ENCODE measurements at regions not wholly inside any gene's neighbourhood (a gene's known extent, or its start where the extent isn't known, plus 50 kb on each side); places are given as distances from the start of the nearest gene placed in this dataset.

- Mint-ChIP-seq H3K4me1 (peaks cover 15 to 24% of the 10 kb centered on the region in 2 experiments), H3K27me3 (ENCODE audit: low read depth) (no peaks in the 10 kb centered on the region), H3K27ac (no peak overlapping the region; a peak in 1 of 7 replicates), H3K4me3 (no peak overlapping the region), H3K9me3 (no peaks in the 10 kb centered on the region), H3K36me3 (ENCODE audit: insufficient read depth in 1 of 3, low read depth in 3 of 3) (no peaks in the 10 kb centered on the region)
- Histone ChIP-seq H3T11ph (ENCODE audit: low read length) (no peak overlapping the region), H4K20me1 (ENCODE audit: control insufficient read depth, insufficient read depth, insufficient read length) (no peaks in the 10 kb centered on the region), H4K91ac (ENCODE audit: insufficient read length, low read depth, low read length) (no peak overlapping the region), H3K79me2 (ENCODE audit: insufficient read depth, low read length) (no peaks in the 10 kb centered on the region), H3K4ac (ENCODE audit: low read depth, low read length) (no peak overlapping the region), H2BK5ac (ENCODE audit: insufficient read length, low read length) (no peak overlapping the region), H2BK20ac (ENCODE audit: low read depth, low read length, poor library complexity, severe bottlenecking) (no peak overlapping the region), H3K27ac (ENCODE audit: insufficient read length, low read depth, low read length) (no peak overlapping the region), H2AFZ (ENCODE audit: low read length) (no peak overlapping the region), H3K4me2 (ENCODE audit: insufficient read depth, insufficient read length, low read length) (no peak overlapping the region), H2BK15ac (ENCODE audit: low read depth, low read length) (no peak overlapping the region), H4K8ac (replicated peaks; ENCODE audit: insufficient read length, low read depth, low read length) (no peak overlapping the region), H3K23me2 (ENCODE audit: insufficient read length, low read depth, low read length, poor library complexity, severe bottlenecking) (no peaks in the 10 kb centered on the region), H2BK12ac (ENCODE audit: insufficient read length, low read depth, low read length) (no peak overlapping the region), H3K18ac (ENCODE audit: insufficient read length, low read depth, low read length) (no peak overlapping the region), H3K23ac (ENCODE audit: insufficient read length, low read depth, low read length) (no peak overlapping the region), H4K5ac (ENCODE audit: insufficient read length, low read depth, low read length) (no peak overlapping the region), H2AK5ac (ENCODE audit: insufficient read length, low read length) (no peak overlapping the region), H3K4me1 (ENCODE audit: insufficient read depth, low read length) (no peaks in the 10 kb centered on the region), H3K14ac (ENCODE audit: insufficient read depth, low read length) (no peak overlapping the region), H3K9me3 (ENCODE audit: control insufficient read depth, low read depth, low read length) (no peaks in the 10 kb centered on the region), H3K79me1 (ENCODE audit: insufficient read depth, low read depth, low read length, poor library complexity, severe bottlenecking) (no peaks in the 10 kb centered on the region), H2BK120ac (ENCODE audit: low read depth, low read length, poor library complexity, severe bottlenecking) (no peak overlapping the region), H3K9ac (ENCODE audit: extremely low read depth, insufficient read length, low read length) (no peak overlapping the region), H3K27me3 (ENCODE audit: insufficient read depth, low read length) (no peaks in the 10 kb centered on the region), H3K56ac (ENCODE audit: insufficient read length, low read depth, low read length) (no peak overlapping the region)
- DNase-seq, result no peak
- TF ChIP-seq CTCF (conservative IDR thresholded peaks at IDR 0.05), result no peak
Measured at GRCh38 chr3:17941766-17942165, 199.3 kb upstream of the TBC1D5 start.
